GM11168 (cell line): ENCODE measurements at regions not wholly inside any gene's neighbourhood (a gene's known extent, or its start where the extent isn't known, plus 50 kb on each side); places are given as distances from the start of the nearest gene placed in this dataset.

Experiments
- in situ Hi-C: fragments of 300-500 bp; cut with MboI; formaldehyde crosslinking; loops from one replicate; pipeline ENCODE4 v1.12.0; 2022; ENCODE audit warnings: low sequenced_read_pairs; ENCODE audit not compliant: unreplicated experiment

- in situ Hi-C loops, result loop anchor here (10.0 kb wide), 1 partner anchor 253 kb away; no protein-coding TSS in a partner anchor
Measured at GRCh38 chr1:172717722-172718465, 59.0 kb downstream of the FASLG start.

- in situ Hi-C loops, result loop anchor here (10.0 kb wide), 1 partner anchor 254 kb away; no protein-coding TSS in a partner anchor
Measured at GRCh38 chr1:172719066-172719627, 60.2 kb downstream of the FASLG start.

GRCh38 chr1:172719694-172720138, 60.8 kb downstream of the FASLG start:
- in situ Hi-C loops, result loop anchor here (10.0 kb wide), 1 partner anchor 255 kb away; no protein-coding TSS in a partner anchor

GRCh38 chr1:172720339-172720738, 61.4 kb downstream of the FASLG start:
- in situ Hi-C loops, result no loop called here

- in situ Hi-C loops, result no loop called here
Measured at GRCh38 chr1:172723251-172723650, 64.3 kb downstream of the FASLG start.

GRCh38 chr1:172724232-172724631, 65.3 kb downstream of the FASLG start:
- in situ Hi-C loops, result no loop called here

- in situ Hi-C loops, result loop anchor here (25.0 kb wide), 1 partner anchor 1087 kb away; the partner anchor contains the start of genes CENPL and DARS2
Measured at GRCh38 chr1:172724765-172725613, 66.1 kb downstream of the FASLG start.

GRCh38 chr1:172726740-172727139, 67.8 kb downstream of the FASLG start:
- in situ Hi-C loops, result loop anchor here (25.0 kb wide), 1 partner anchor 1086 kb away; the partner anchor contains the start of genes CENPL and DARS2

- in situ Hi-C loops, result loop anchor here (25.0 kb wide), 1 partner anchor 1085 kb away; the partner anchor contains the start of genes CENPL and DARS2
Measured at GRCh38 chr1:172727275-172727857, 68.5 kb downstream of the FASLG start.

- in situ Hi-C loops, result loop anchor here (25.0 kb wide), 1 partner anchor 1084 kb away; the partner anchor contains the start of genes CENPL and DARS2
Measured at GRCh38 chr1:172727956-172728603, 69.2 kb downstream of the FASLG start.

GRCh38 chr1:172728705-172729104, 69.8 kb downstream of the FASLG start:
- in situ Hi-C loops, result loop anchor here (25.0 kb wide), 1 partner anchor 1084 kb away; the partner anchor contains the start of genes CENPL and DARS2

GRCh38 chr1:172732427-172732826, 73.5 kb downstream of the FASLG start:
- in situ Hi-C loops, result loop anchor here (25.0 kb wide), 1 partner anchor 1080 kb away; the partner anchor contains the start of genes CENPL and DARS2

GRCh38 chr1:172733815-172734214, 74.9 kb downstream of the FASLG start:
- in situ Hi-C loops, result loop anchor here (25.0 kb wide), 1 partner anchor 1078 kb away; the partner anchor contains the start of genes CENPL and DARS2

GRCh38 chr1:172738389-172738788, 79.5 kb downstream of the FASLG start:
- in situ Hi-C loops, result loop anchor here (25.0 kb wide), 1 partner anchor 1074 kb away; the partner anchor contains the start of genes CENPL and DARS2

GRCh38 chr1:172742599-172743500, 83.9 kb downstream of the FASLG start:
- in situ Hi-C loops, result loop anchor here (25.0 kb wide), 1 partner anchor 1069 kb away; the partner anchor contains the start of genes CENPL and DARS2

- in situ Hi-C loops, result loop anchor here (5.0 to 25.0 kb wide), 3 partner anchors 457 to 1067 kb away; partner anchors contain the start of genes CENPL and DARS2
Measured at GRCh38 chr1:172745014-172745413, 86.1 kb downstream of the FASLG start.

GRCh38 chr1:172746091-172746949, 87.4 kb downstream of the FASLG start:
- in situ Hi-C loops, result loop anchor here (5.0 to 25.0 kb wide), 3 partner anchors 456 to 1066 kb away; partner anchors contain the start of genes CENPL and DARS2
